GM21528 (cell line): ENCODE measurements at regions not wholly inside any gene's neighbourhood (a gene's known extent, or its start where the extent isn't known, plus 50 kb on each side); places are given as distances from the start of the nearest gene placed in this dataset.
"Not testable (repeated sequence)": the region's sequence is repeated elsewhere in the genome, so short reads cannot be mapped to it uniquely, and the experiment has no call there.

Experiments
- ATAC-seq: cut with Tn5 transposase; IDR thresholded peaks from one replicate; pipeline ENCODE4 v1.9.1; 2021; ENCODE audit warnings: mild to moderate bottlenecking, moderate library complexity; ENCODE audit not compliant: unreplicated experiment, low FRiP score

DNA sequence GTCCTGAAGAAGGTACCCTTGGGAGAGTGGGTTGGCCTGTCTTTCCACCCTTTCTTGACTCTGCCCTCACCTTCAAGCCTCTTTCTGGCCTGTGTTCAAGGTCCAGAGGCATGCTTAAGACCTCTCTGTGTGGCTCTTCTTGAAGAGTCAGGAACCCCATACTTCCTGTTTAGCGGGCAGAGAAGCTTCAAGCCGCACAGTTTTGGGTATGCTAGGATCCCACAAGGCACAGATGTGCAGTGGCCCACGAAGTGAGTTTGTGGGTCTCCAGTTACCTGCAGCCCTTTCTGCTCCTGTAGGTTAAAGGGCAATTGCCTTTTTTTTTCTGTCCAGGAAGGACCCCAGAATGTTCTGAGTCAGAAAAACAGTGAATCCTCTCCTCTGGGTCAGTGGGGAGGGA is 87.4 kb upstream of the FCGR1A start:
- not testable (repeated sequence) for ATAC-seq

DNA sequence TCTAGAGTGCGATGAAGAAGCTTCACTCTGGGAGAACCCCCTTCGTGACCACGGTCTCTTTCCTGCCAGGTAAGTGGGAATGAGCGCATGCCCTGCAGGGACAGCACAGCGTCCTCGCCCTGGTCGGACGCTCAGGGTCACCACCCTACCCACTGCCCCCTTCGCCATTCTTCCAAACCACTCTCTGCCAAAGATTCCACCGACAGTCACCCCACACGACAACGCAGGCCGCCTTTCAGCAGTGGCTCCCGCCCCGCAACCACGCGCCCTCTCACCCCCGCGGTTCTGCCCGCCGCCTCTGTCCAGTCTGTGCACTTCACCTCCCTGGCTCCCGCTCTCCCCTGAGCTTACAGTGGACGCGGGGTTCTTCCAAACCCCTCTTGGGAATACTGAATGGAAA is 82.3 kb upstream of the FCGR1A start:
- not testable (repeated sequence) for ATAC-seq

DNA sequence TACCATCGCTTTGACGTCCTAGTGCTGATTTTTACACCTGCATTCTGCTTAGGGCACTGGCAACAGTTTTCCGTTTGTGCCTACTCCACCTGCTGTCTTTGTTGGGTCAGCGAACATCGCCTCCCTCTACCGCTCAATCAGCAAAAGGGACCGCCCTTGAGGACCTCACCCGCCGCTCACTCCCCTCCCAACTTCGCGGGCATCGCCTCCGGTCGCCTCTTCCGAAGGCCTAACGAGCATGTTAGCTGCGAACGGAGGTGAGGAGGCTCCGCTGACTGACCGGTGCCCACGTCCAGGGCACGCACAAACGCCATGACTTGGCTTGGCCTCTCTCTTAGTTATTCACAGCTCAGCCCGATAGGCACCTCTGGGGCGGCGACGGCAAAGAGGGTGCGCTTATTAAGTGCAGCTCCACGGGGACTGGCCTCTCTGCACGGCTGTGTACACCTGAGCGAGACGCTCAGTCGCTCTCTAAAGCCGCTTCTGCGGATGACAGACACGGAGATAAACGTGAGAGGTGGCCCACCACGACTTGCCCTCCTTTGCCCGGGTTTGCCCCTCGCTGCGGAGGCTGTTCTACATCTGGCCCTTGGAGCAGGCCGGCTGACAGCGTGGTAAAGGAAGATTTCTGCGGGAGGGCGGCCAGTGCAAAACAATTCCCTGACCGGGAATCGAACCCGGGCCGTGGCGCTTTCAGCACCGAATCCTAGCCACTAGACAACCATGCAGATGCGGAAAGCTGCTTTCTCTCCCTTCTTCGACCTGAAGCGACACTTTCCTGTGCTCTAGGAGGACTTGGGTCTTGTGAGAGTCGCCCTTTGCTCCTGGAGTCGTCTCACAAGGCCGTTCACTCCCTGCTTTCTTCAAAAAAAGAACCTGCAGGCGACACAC is 81.6 kb upstream of the FCGR1A start:
- ATAC-seq: not testable (repeated sequence)

DNA sequence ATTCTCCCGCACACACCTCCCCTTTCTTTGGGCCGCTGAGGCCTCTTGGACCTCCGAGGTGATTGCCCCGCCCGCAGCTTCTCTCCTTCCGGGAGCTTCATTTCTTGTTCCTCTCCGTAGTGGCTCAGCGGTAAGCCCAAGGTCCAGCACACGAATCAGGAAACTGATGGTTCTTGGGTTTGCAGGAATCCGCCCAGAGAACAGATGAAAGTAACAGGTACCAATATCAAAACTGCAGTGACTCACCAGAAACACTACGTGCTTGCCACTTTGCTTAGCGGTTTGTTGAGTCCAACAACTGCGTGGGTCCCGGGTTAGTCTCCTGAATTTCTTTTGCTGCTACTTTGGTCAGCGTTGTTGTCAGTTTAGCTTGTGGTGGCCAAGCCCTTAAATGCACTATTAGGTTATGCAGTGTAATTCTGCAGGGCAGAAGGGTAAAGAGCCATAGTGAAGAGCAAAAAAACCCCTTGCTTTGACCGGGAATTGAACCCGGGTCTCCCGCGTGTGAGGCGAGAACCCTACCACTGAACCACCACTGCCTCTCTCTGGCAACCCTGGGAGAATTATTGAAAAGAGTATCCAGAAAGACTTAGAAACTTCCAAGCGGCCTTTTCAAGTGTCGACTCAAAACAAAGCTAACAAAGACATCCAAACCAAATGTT is 74.2 kb upstream of the FCGR1A start:
- ATAC-seq: not testable (repeated sequence)

DNA sequence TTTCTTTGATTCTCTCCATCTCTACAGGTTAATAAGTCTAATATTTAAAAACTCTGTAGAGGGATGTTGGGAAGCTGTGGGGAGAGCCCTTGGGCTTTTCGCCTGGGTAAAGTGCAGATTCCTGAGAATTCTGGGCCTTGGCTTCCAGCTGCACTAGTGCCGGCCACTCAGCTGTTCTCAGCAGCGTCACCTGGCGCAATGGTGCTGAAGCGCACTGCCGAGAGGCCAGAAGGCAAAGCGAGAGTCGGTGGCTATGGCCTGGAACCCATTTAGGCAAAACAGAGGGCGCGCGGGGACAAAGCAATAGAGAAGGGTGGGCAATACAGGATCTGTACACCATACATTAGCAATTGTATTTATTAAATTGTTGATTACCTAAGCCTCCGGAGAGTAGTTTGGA is 70.8 kb upstream of the FCGR1A start:
- ATAC-seq: not testable (repeated sequence)

DNA sequence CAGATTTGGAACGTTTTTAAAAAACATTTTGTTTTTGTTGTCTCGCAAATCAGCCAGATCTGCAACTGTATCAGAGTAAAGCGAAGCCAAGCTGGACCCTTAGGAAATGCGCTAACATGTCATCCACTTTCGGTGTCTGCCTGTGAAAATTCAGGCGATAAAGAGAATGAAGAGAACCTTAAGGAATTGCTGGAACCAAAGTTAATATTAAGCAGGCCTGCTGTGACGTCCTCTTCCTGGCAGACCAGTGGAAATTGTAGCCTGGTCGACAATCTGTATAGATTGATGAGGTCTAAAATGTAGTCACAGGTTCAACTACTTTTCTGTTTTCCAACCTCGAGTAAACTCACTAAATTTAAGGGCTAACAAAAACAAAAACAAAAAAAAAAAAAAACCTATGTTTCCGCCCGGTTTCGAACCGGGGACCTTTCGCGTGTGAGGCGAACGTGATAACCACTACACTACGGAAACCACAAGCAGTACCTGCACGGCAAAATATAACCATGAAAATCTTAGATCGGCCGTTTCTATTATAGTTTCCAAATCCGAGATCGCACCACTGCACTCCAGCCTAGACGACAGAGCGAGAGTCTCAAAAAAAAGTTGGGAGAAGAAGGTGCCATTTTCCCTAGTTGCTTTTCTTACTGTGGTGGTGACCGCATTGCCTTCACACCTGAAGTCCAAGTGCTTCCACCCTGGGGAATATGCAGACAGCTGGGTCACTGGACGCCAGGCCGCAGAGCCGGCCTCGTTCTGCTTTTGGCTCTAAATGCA is 70.2 kb upstream of the FCGR1A start:
- not testable (repeated sequence) for ATAC-seq

DNA sequence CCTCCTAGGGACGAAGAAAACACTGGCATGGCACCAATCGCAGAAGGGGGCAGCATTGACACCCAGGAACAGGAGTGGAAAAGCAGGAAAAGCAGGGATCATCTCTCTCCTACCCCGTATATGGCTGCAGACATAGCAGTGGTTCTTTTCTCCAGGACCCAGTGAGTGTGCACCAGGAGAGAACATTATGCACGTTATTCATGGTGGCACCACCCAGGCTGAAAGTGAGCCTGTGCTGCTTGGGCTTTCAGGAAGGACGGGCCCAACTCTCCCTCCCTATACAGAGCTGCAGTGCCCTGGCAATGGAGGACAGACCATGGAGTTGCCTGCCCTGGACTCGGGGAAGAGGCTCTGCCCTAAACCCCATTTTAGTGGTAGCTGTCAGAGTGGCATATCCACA is 69.0 kb upstream of the FCGR1A start:
- ATAC-seq: not testable (repeated sequence)

DNA sequence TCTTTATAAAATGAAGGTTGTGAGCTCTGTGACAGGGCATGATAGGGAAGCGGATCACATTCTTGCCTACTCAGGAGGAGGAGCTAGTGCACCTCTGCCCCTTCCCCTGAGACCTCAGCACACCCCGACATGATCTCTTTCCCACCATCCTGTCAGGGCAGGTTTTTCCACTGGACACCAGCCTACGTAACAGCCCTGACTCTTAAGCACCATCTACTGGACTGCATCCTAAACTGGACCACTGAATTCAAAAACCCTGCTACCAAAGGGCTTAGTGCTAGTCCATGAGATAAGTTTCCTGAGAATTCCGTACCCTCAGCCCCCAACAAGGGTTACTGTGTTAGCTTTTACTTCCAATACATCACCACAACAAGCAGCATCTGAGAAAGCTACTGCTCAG is 68.5 kb upstream of the FCGR1A start:
- not testable (repeated sequence) for ATAC-seq

DNA sequence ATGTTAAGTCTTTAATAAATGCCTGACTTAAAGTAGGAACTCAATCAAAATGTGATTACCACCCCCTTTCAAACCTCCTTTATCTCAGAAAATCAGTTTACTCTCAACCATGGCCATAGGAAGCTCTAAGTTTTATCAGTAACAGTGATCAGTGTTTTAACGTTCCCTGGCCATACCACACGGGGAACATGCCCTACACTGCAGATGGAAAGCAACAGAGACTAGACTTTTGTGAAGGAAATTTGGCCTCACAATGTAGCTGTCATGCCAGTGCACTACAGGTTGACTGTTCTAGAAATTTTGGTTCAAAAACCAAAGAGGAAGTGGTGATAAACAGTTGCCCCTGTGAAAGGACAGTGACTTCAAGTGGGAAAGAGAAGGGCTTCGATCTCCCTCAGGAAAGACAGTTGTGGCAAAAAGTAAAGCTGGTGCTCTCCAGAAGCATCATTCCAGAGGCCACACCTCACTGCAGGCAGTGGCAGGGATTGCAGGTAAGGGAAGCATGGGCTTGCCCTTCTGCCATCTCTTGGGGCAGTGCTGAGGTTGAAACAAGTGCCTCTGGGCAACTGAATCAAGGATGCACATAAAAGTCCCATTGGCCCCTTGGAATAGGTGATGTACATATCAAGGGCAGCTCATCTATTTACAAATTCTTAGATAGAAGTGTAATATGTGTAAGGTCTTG is 57.7 kb upstream of the FCGR1A start:
- not testable (repeated sequence) for ATAC-seq

DNA sequence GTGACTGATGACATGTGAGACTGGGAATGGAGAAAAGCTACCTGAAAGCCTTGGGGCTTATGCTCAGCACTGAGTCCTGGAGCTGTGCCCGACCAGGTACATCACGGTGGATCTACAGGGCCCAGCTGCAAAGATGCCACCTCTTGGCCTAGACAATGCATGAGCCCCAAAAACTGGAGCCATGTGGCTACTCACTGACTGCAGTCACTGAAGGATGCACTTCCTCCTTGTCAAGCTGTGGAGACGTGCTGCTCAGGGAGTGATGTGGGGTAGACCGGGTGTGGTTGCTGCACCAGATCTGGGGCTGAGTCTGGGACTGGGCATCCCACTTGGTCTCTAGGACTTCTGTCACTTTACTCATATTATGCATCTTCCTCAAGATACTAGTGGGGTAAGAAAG is 55.8 kb upstream of the FCGR1A start:
- not testable (repeated sequence) for ATAC-seq

DNA sequence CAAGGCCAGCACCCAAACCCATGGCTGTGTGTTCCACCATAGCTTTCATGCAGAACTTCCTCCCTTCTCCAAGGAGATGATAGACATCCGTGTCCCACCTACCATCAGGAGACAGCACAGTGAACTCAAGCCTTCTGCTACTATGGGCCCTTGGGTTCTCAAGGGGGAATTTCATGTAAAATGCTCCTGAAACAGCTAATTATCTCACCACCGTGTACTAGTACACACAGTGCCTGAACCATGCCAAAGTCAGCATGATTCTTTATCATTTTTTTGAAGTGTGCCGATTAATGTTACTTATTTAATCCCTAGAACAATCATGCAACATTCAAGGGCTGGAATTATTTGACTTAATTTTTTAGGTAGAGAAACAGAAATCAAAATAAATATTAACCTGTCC is 53.9 kb upstream of the FCGR1A start:
- not testable (repeated sequence) for ATAC-seq
